GM23338 (cell line): ENCODE measurements at regions not wholly inside any gene's neighbourhood (a gene's known extent, or its start where the extent isn't known, plus 50 kb on each side); places are given as distances from the start of the nearest gene placed in this dataset.

Source experiments
- ATAC-seq: fragments of 200-7000 bp; cut with Tn5 transposase; 3 replicates; pipeline ENCODE4 v1.9.1; 2020
- DNase-seq: peaks from one replicate; pipeline ENCODE4 v3.0.0-alpha.2; 2015; ENCODE audit warnings: low spot score
- H2AFZ ChIP-seq: fragments of 200-600 bp; sonication (generic); 2 replicates; pipeline ENCODE4 v1.8.0; 2016; ENCODE audit warnings: antibody characterized with exemption, mild to moderate bottlenecking, moderate library complexity
- H3F3A ChIP-seq: fragments of 200-600 bp; sonication (generic); replicated peaks from 2 replicates; pipeline ENCODE4 v1.8.0; 2017; ENCODE audit warnings: antibody characterized with exemption, mixed run types, low read depth
- H3K27ac ChIP-seq: fragments of 200-600 bp; sonication (generic); 2 replicates; pipeline ENCODE4 v1.6.1; 2016; ENCODE audit warnings: low read depth
- H3K27me3 ChIP-seq: fragments of 200-600 bp; sonication (generic); 2 replicates; pipeline ENCODE4 v1.8.0; 2016; ENCODE audit warnings: mild to moderate bottlenecking, mixed run types, moderate library complexity; ENCODE audit not compliant: insufficient read depth
- H3K36me3 ChIP-seq: fragments of 200-600 bp; sonication (generic); 2 replicates; pipeline ENCODE4 v1.8.0; 2016; ENCODE audit warnings: mild to moderate bottlenecking; ENCODE audit not compliant: insufficient read depth
- H3K4me1 ChIP-seq: fragments of 200-600 bp; sonication (generic); 2 replicates; pipeline ENCODE4 v1.8.0; 2016; ENCODE audit warnings: mild to moderate bottlenecking, moderate library complexity; ENCODE audit not compliant: insufficient read depth
- H3K4me2 ChIP-seq: fragments of 200-600 bp; sonication (generic); 2 replicates; pipeline ENCODE4 v1.7.1; 2017; ENCODE audit warnings: mixed run types
- H3K4me3 ChIP-seq: fragments of 200-600 bp; sonication (generic); 2 replicates; pipeline ENCODE4 v1.6.1; 2016; ENCODE audit warnings: mixed run types
- H3K79me2 ChIP-seq: fragments of 200-600 bp; sonication (generic); replicated peaks from 2 replicates; pipeline ENCODE4 v1.8.0; 2017; ENCODE audit warnings: mild to moderate bottlenecking; ENCODE audit not compliant: insufficient read depth
- H3K9me2 ChIP-seq: fragments of 200-600 bp; sonication (generic); 2 replicates; pipeline ENCODE4 v1.8.0; 2017; ENCODE audit not compliant: insufficient read depth
- H4K20me1 ChIP-seq: fragments of 200-600 bp; sonication (generic); replicated peaks from 2 replicates; pipeline ENCODE4 v1.8.0; 2017; ENCODE audit warnings: mild to moderate bottlenecking; ENCODE audit not compliant: insufficient read depth
- H3K27ac Mint-ChIP-seq: 2 replicates; pipeline ENCODE4 v1.8.0; 2020; ENCODE audit warnings: inconsistent platforms, mild to moderate bottlenecking, moderate library complexity, mixed read lengths
- H3K27me3 Mint-ChIP-seq: 3 replicates; pipeline ENCODE4 v1.8.0; 2022; ENCODE audit warnings: low read depth, mild to moderate bottlenecking, moderate library complexity, mixed read lengths, inconsistent platforms; ENCODE audit not compliant: insufficient read depth, poor library complexity
- H3K36me3 Mint-ChIP-seq: 3 replicates; pipeline ENCODE4 v1.8.0; 2021; ENCODE audit warnings: low read depth, mild to moderate bottlenecking, inconsistent platforms, moderate library complexity, mixed read lengths
- H3K4me1 Mint-ChIP-seq: 3 replicates; pipeline ENCODE4 v1.8.0; 2020; ENCODE audit warnings: mild to moderate bottlenecking, inconsistent platforms, mixed read lengths
- H3K4me3 Mint-ChIP-seq: 3 replicates; pipeline ENCODE4 v1.8.0; 2021; ENCODE audit warnings: moderate library complexity, mild to moderate bottlenecking, inconsistent platforms, mixed read lengths
- H3K9me3 Mint-ChIP-seq: 3 replicates; pipeline ENCODE4 v1.8.0; 2020; ENCODE audit warnings: moderate library complexity, mild to moderate bottlenecking, inconsistent platforms, mixed read lengths
- CREB1 ChIP-seq: fragments of 250-450 bp; sonication (Bioruptor Pico); IDR thresholded peaks from 2 replicates; pipeline ENCODE4 v1.5.0; 2020; ENCODE audit warnings: low read depth, mild to moderate bottlenecking, moderate library complexity
- CTCF ChIP-seq, 2 experiments: fragments of 200-600 bp in 1 of 2; sonication (generic) in 1 of 2; conservative IDR thresholded peaks; 2 replicates each; pipeline versions ENCODE4 v1.5.1 to v1.6.1; 2016 to 2017; ENCODE audit warnings: antibody characterized with exemption in 2 of 2, low read depth in 2 of 2, mild to moderate bottlenecking in 2 of 2, moderate library complexity in 1 of 2
- ETS1 ChIP-seq: IDR thresholded peaks from 2 replicates; pipeline ENCODE4 v1.6.1; 2016; ENCODE audit warnings: antibody characterized with exemption
- EZH2 ChIP-seq: fragments of 200-600 bp; sonication (generic); IDR thresholded peaks from one replicate; pipeline ENCODE4 v1.8.0; 2017; ENCODE audit warnings: antibody characterized with exemption, mild to moderate bottlenecking, low read depth; ENCODE audit not compliant: unreplicated experiment
- EZH2phosphoT487 ChIP-seq: fragments of 200-600 bp; sonication (generic); IDR thresholded peaks from one replicate; pipeline ENCODE4 v1.8.1; 2018; ENCODE audit warnings: antibody characterized with exemption; ENCODE audit not compliant: unreplicated experiment
- JUNB ChIP-seq: IDR thresholded peaks from one replicate; pipeline ENCODE4 v1.6.1; 2016; ENCODE audit warnings: antibody characterized with exemption; ENCODE audit not compliant: unreplicated experiment
- NANOG ChIP-seq: IDR thresholded peaks from 2 replicates; pipeline ENCODE4 v1.6.1; 2016; ENCODE audit warnings: antibody characterized with exemption, borderline replicate concordance
- POLR2AphosphoS5 ChIP-seq: IDR thresholded peaks from 2 replicates; pipeline ENCODE4 v1.6.1; 2016; ENCODE audit warnings: antibody characterized with exemption, low read depth
- REST ChIP-seq: IDR thresholded peaks from one replicate; pipeline ENCODE4 v1.6.1; 2018; ENCODE audit warnings: antibody characterized with exemption; ENCODE audit not compliant: unreplicated experiment
- STAT1 ChIP-seq: IDR thresholded peaks from one replicate; pipeline ENCODE4 v1.6.1; 2016; ENCODE audit warnings: antibody characterized with exemption; ENCODE audit not compliant: unreplicated experiment
- ZNF114 ChIP-seq: fragments of 250-450 bp; sonication (Bioruptor Pico); IDR thresholded peaks from 2 replicates; pipeline ENCODE4 v1.5.0; 2020; ENCODE audit warnings: mild to moderate bottlenecking, moderate library complexity
- ZNF331 ChIP-seq: fragments of 250-450 bp; sonication (Bioruptor Pico); IDR thresholded peaks from 2 replicates; pipeline ENCODE4 v1.5.0; 2020; ENCODE audit warnings: low read depth, mild to moderate bottlenecking, moderate library complexity
- ZNF462 ChIP-seq: fragments of 250-450 bp; sonication (Bioruptor Pico); IDR thresholded peaks from 2 replicates; pipeline ENCODE4 v1.5.0; 2020; ENCODE audit warnings: mild to moderate bottlenecking, moderate library complexity

GRCh38 chr6:25014369-25014768, 78.6 kb upstream of the RIPOR2 start:
- TF ChIP-seq CTCF (conservative IDR thresholded peaks at IDR 0.05; ENCODE audit: low read depth in 2 of 2) (no peak), JUNB (no peak), REST (no peak), ZNF331 (no peak), EZH2 (no peak), ETS1 (no peak), EZH2phosphoT487 (no peak), ZNF462 (CRISPR knock-in tag) (no peak), CREB1 (no peak), NANOG (no peak), STAT1 (no peak), POLR2AphosphoS5 (no peak), ZNF114 (CRISPR knock-in tag) (no peak)
- Histone ChIP-seq H4K20me1 (no peaks in the 10 kb centered on the region), H3K4me1 (peaks cover 12% of the 10 kb centered on the region), H3K27me3 (no peaks in the 10 kb centered on the region), H3K4me2 (no peak overlapping the region), H3K27ac (no peak overlapping the region), H3K79me2 (no peaks in the 10 kb centered on the region), H3F3A (no peaks in the 10 kb centered on the region; the same call in 1 of the 2 replicates), H3K9me2 (no peaks in the 10 kb centered on the region), H2AFZ (no peak overlapping the region), H3K4me3 (no peak overlapping the region), H3K36me3 (no peaks in the 10 kb centered on the region)
- DNase-seq (no peak), ATAC-seq (no peak)
- Mint-ChIP-seq H3K27ac (no peak overlapping the region), H3K27me3 (no peaks in the 10 kb centered on the region), H3K4me1 (peaks cover 26% of the 10 kb centered on the region), H3K9me3 (no peaks in the 10 kb centered on the region), H3K36me3 (no peaks in the 10 kb centered on the region), H3K4me3 (no peak overlapping the region)
